Skeletal muscle cell (primary cell): ENCODE measurements at regions not wholly inside any gene's neighbourhood (a gene's known extent, or its start where the extent isn't known, plus 50 kb on each side); places are given as distances from the start of the nearest gene placed in this dataset.
A peak's percentile ranks its signal among the peaks of the same experiment; 100 is the strongest.

Experiments used
- DNase-seq: peaks from one replicate; pipeline ENCODE4 v3.0.0-alpha.2; 2010; ENCODE audit warnings: low read depth
- H3K4me3 ChIP-seq: 2 replicates; pipeline ENCODE4 v1.5.1; 2011; ENCODE audit warnings: low read depth, mild to moderate bottlenecking, control low read depth, low read length, moderate library complexity

GRCh38 chr1:218939095-218939494, 234.6 kb upstream of the LYPLAL1 start:
- no peak overlapping the region for H3K4me3 ChIP-seq
- DNase-seq, result no peak

GRCh38 chr1:218942431-218942830, 231.2 kb upstream of the LYPLAL1 start:
- H3K4me3 ChIP-seq, result no peak overlapping the region
- peak; percentile 33 for DNase-seq

- H3K4me3 ChIP-seq, result no peak overlapping the region
- DNase-seq, result no peak
These were observed 230.3 kb upstream of the LYPLAL1 start for GRCh38 chr1:218943371-218943770.

GRCh38 chr1:218945050-218945449, 228.6 kb upstream of the LYPLAL1 start:
- H3K4me3 ChIP-seq, result no peak overlapping the region
- peak; percentile 45 for DNase-seq

GRCh38 chr1:218946147-218946546, 227.5 kb upstream of the LYPLAL1 start:
- H3K4me3 ChIP-seq, result no peak overlapping the region
- DNase-seq, result no peak

GRCh38 chr1:218948446-218948845, 225.2 kb upstream of the LYPLAL1 start:
- no peak for DNase-seq
- H3K4me3 ChIP-seq, result no peak overlapping the region

GRCh38 chr1:218953386-218953785, 220.3 kb upstream of the LYPLAL1 start:
- DNase-seq, result no peak
- H3K4me3 ChIP-seq, result no peak overlapping the region

- no peak for DNase-seq
- H3K4me3 ChIP-seq, result no peak overlapping the region
These were observed 215.7 kb upstream of the LYPLAL1 start for GRCh38 chr1:218957971-218958370.

GRCh38 chr1:218959784-218960183, 213.9 kb upstream of the LYPLAL1 start:
- DNase-seq, result no peak
- H3K4me3 ChIP-seq, result no peak overlapping the region

GRCh38 chr1:218964471-218965185, 209.1 kb upstream of the LYPLAL1 start:
- DNase-seq, result no peak
- H3K4me3 ChIP-seq, result no peak overlapping the region

GRCh38 chr1:218965821-218966220, 207.9 kb upstream of the LYPLAL1 start:
- H3K4me3 ChIP-seq, result no peak overlapping the region
- DNase-seq, result no peak

GRCh38 chr1:218967254-218967653, 206.4 kb upstream of the LYPLAL1 start:
- no peak overlapping the region for H3K4me3 ChIP-seq
- no peak for DNase-seq

- no peak overlapping the region for H3K4me3 ChIP-seq
- peak; percentile 9 for DNase-seq
These were observed 205.8 kb upstream of the LYPLAL1 start for GRCh38 chr1:218967836-218968235.

- DNase-seq, result peak; percentile 5
- no peak overlapping the region for H3K4me3 ChIP-seq
These were observed 204.7 kb upstream of the LYPLAL1 start for GRCh38 chr1:218969006-218969405.

GRCh38 chr1:218970397-218970990, 203.2 kb upstream of the LYPLAL1 start:
- DNase-seq, result no peak
- H3K4me3 ChIP-seq, result no peak overlapping the region

GRCh38 chr1:218971156-218971555, 202.5 kb upstream of the LYPLAL1 start:
- DNase-seq, result peak; percentile 57
- H3K4me3 ChIP-seq, result no peak overlapping the region

- no peak overlapping the region for H3K4me3 ChIP-seq
- no peak for DNase-seq
These were observed 192.8 kb upstream of the LYPLAL1 start for GRCh38 chr1:218980881-218981280.

GRCh38 chr1:218982482-218982881, 191.2 kb upstream of the LYPLAL1 start:
- H3K4me3 ChIP-seq, result no peak overlapping the region

GRCh38 chr1:218983433-218983832, 190.2 kb upstream of the LYPLAL1 start:
- no peak for DNase-seq
- no peak overlapping the region for H3K4me3 ChIP-seq

More at GRCh38 chr1:218982482-218982881, 191.2 kb upstream of the LYPLAL1 start:
- no peak for DNase-seq

- DNase-seq, result no peak
- H3K4me3 ChIP-seq, result no peak overlapping the region
These were observed 189.8 kb upstream of the LYPLAL1 start for GRCh38 chr1:218983848-218984247.

GRCh38 chr1:218985424-218985984, 188.2 kb upstream of the LYPLAL1 start:
- H3K4me3 ChIP-seq, result no peak overlapping the region
- DNase-seq, result no peak
